ENCODE measurements at regions not wholly inside any gene's neighbourhood (a gene's known extent, or its start where the extent isn't known, plus 50 kb on each side); places are given as distances from the start of the nearest gene placed in this dataset.

DNA sequence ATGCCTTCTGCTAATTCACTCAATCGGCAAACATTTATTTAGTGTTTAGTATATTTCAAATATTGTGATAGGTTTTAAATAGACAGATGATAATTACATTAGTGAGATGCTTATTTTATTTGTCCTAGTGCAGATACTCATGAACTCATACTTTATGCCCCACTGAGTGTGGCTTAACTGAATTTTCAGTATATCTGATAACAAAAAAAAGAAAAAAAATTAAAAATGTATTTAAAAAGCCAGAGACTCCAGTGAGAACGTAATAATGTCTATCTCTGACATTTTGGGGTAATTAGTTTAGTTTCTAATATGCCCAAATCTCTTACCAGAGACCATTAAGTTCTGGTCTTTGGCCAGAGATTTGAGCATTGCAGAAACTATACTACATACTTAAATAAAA lies 332.6 kb upstream of the CHORDC1 start:
- Histone ChIP-seq H3K4me1 (ENCODE audit: insufficient read depth) (no peaks in the 10 kb centered on the region), H3K27me3 (no peaks in the 10 kb centered on the region), H3K4me3 (no peak overlapping the region), H3K27ac (no peak overlapping the region), H3K36me3 (no peaks in the 10 kb centered on the region), H3K9me3 (no peaks in the 10 kb centered on the region)
- 69 to 79% (median 73%) methylated on average over 2 of the region's 2 CpGs for WGBS, 3 donors
- intact Hi-C loops (cut with DNase I), result no loop called here
- TF ChIP-seq POLR2A (IDR thresholded peaks at IDR 0.05) (no peak), EP300 (IDR thresholded peaks at IDR 0.05) (no peak), CTCF (IDR thresholded peaks at IDR 0.05) (no peak)
- no peak for DNase-seq

DNA sequence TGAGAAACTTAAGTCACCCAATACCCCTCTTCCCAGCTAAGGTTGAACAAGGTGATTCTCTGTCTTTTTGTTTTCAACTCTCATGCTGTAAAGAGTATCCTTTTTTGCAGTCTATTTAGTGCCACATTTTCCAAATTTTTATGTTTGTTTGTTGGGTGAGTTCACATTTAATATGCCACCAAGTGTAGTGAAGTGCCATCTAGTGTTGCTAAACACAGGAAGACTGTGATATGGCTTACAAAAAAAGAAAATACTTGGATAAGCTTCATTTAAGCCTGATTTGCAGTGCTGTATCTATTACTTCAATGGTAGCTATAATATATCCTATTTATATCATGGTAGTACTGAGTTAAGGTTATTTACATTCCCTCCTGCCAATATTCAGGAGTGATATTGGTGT lies 319.2 kb upstream of the CHORDC1 start:
- Histone ChIP-seq H3K4me3 (no peak overlapping the region), H3K27me3 (no peaks in the 10 kb centered on the region), H3K27ac (no peak overlapping the region), H3K36me3 (no peaks in the 10 kb centered on the region), H3K9me3 (no peaks in the 10 kb centered on the region), H3K4me1 (ENCODE audit: insufficient read depth) (no peaks in the 10 kb centered on the region)
- intact Hi-C loops (cut with DNase I), result no loop called here
- no peak for DNase-seq
- TF ChIP-seq POLR2A (IDR thresholded peaks at IDR 0.05) (no peak), CTCF (IDR thresholded peaks at IDR 0.05) (no peak)

GRCh38 chr11:90536301-90536700 lies 313.5 kb upstream of the CHORDC1 start:
- no peak for DNase-seq
- H3K4me1 ChIP-seq (ENCODE audit: insufficient read depth), result no peaks in the 10 kb centered on the region
- H3K36me3 ChIP-seq, result no peaks in the 10 kb centered on the region
- H3K27ac ChIP-seq, result no peak overlapping the region
- H3K9me3 ChIP-seq, result no peaks in the 10 kb centered on the region
- TF ChIP-seq POLR2A (IDR thresholded peaks at IDR 0.05), result no peak
- TF ChIP-seq EP300 (IDR thresholded peaks at IDR 0.05), result no peak
- no peak for TF ChIP-seq CTCF (IDR thresholded peaks at IDR 0.05)
- intact Hi-C loops (cut with DNase I), result no loop called here
- H3K4me3 ChIP-seq, result no peak overlapping the region
- WGBS, 3 donors, result 43 to 52% (median 52%) methylated on average over 3 of the region's 3 CpGs
- H3K27me3 ChIP-seq, result no peaks in the 10 kb centered on the region

GRCh38 chr11:90532125-90532524 lies 309.3 kb upstream of the CHORDC1 start:
- H3K4me1 ChIP-seq (ENCODE audit: insufficient read depth), result no peaks in the 10 kb centered on the region
- no peaks in the 10 kb centered on the region for H3K9me3 ChIP-seq
- intact Hi-C loops (cut with DNase I), result no loop called here
- no peak for DNase-seq
- H3K36me3 ChIP-seq, result no peaks in the 10 kb centered on the region
- no peak overlapping the region for H3K27ac ChIP-seq
- TF ChIP-seq POLR2A (IDR thresholded peaks at IDR 0.05), result no peak
- no peak for TF ChIP-seq EP300 (IDR thresholded peaks at IDR 0.05)
- no peak for TF ChIP-seq CTCF (IDR thresholded peaks at IDR 0.05)
- H3K4me3 ChIP-seq, result no peak overlapping the region
- H3K27me3 ChIP-seq, result no peaks in the 10 kb centered on the region

DNA sequence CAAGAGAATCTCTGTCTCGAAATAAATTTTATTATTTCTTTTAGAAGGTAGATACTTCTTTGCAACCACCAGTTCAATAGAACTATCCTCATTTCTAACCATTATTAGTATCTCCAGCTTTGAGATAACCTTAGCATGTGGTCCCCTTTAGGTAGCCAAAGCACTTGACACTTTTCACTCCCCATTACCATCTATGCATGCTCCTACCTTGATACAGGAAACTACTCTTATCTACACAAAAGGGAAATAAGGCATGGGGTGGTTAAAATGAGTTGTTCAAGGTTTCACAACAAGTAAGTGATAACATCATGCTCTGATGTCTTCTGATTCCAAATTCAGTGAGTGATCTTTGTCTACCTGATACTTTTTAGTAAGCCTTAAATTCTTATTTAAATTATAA lies 308.2 kb upstream of the CHORDC1 start:
- WGBS, 3 donors, result 77 to 89% (median 83%) methylated on average over 1 of the region's 1 CpG
- intact Hi-C loops (cut with DNase I), result no loop called here
- Histone ChIP-seq H3K4me3 (no peak overlapping the region), H3K4me1 (ENCODE audit: insufficient read depth) (no peaks in the 10 kb centered on the region), H3K27ac (no peak overlapping the region), H3K27me3 (no peaks in the 10 kb centered on the region), H3K9me3 (no peaks in the 10 kb centered on the region), H3K36me3 (no peaks in the 10 kb centered on the region)
- DNase-seq, result no peak
- TF ChIP-seq POLR2A (IDR thresholded peaks at IDR 0.05) (no peak), CTCF (IDR thresholded peaks at IDR 0.05) (no peak), EP300 (IDR thresholded peaks at IDR 0.05) (no peak)

Measured in ovary (tissue), 7 donors.